ENCODE measurements at regions not wholly inside any gene's neighbourhood (a gene's known extent, or its start where the extent isn't known, plus 50 kb on each side); places are given as distances from the start of the nearest gene placed in this dataset.
"Not testable (repeated sequence)": the region's sequence is repeated elsewhere in the genome, so short reads cannot be mapped to it uniquely, and the experiment has no call there.

GRCh38 chr6:26937258-26937657 is 277.7 kb upstream of the ZNF322 start:
- H3K9me3 ChIP-seq (ENCODE audit: control insufficient read depth, insufficient read depth, low read length); H4K5ac ChIP-seq (ENCODE audit: low read depth, low read length); intact Hi-C loops (cut with micrococcal nuclease): not testable (repeated sequence)

GRCh38 chr6:26951211-26951610 is 291.7 kb upstream of the ZNF322 start:
- H3K79me1 ChIP-seq (ENCODE audit: low read depth in 1 of 2, low read length in 2 of 2), result not testable (repeated sequence)

More at GRCh38 chr6:26937258-26937657, 277.7 kb upstream of the ZNF322 start:
- ATAC-seq (ENCODE audit: low read depth); H4K91ac ChIP-seq (ENCODE audit: insufficient read depth, low read depth, low read length); H3K18ac ChIP-seq (ENCODE audit: low read depth, low read length); H3K9ac ChIP-seq (ENCODE audit: low read depth, low read length); H4K20me1 ChIP-seq (ENCODE audit: insufficient read depth, low read length); POLR2A ChIA-PET (ENCODE audit: unreplicated experiment); H3K27me3 ChIP-seq (ENCODE audit: control insufficient read depth, insufficient read depth, low read length); H3K23ac ChIP-seq (ENCODE audit: low read depth, low read length); H3K9me1 ChIP-seq (ENCODE audit: insufficient read depth, low read length); H3K27ac ChIP-seq (ENCODE audit: insufficient read depth, low read length); in situ Hi-C loops (cut with MboI; ENCODE audit: low sequenced_read_pairs); DNase-seq; H2BK15ac ChIP-seq (ENCODE audit: low read depth, low read length); CTCF ChIA-PET; H3K14ac ChIP-seq (replicated peaks; ENCODE audit: low read depth, low read length); H4K8ac ChIP-seq (ENCODE audit: low read depth in 2 of 2, low read length in 2 of 2); H3K56ac ChIP-seq (ENCODE audit: extremely low read depth, insufficient read depth, low read length); H2BK120ac ChIP-seq (ENCODE audit: low read depth, low read length); H2BK20ac ChIP-seq (ENCODE audit: low read depth, low read length); H2AK5ac ChIP-seq (ENCODE audit: low read depth, low read length); H2BK5ac ChIP-seq (ENCODE audit: low read depth, low read length, poor library complexity, severe bottlenecking); H3K4me2 ChIP-seq (ENCODE audit: low read depth, low read length); BruUV-seq (replicated peaks); H3K4me3 ChIP-seq (ENCODE audit: insufficient read depth, low read depth, low read length); H2AK9ac ChIP-seq (replicated peaks; ENCODE audit: low read depth, low read length, poor library complexity); H2AFZ ChIP-seq (replicated peaks; ENCODE audit: low read length, poor library complexity); H3K79me1 ChIP-seq (ENCODE audit: low read depth in 1 of 2, low read length in 2 of 2); dilution Hi-C loops (cut with HindIII; ENCODE audit: low sequenced_read_pairs, unreplicated experiment); H3K4ac ChIP-seq (ENCODE audit: low read depth, low read length); H3K36me3 ChIP-seq (ENCODE audit: control insufficient read depth, insufficient read depth, low read length); H3K4me1 ChIP-seq (ENCODE audit: control insufficient read depth, insufficient read depth, low read length): not testable (repeated sequence)
- no CpG with 5 or more reads among the region's 1 CpG for WGBS, 2 experiments (ENCODE audit: extremely low coverage in 2 of 2, insufficient read length in 1 of 2)
- 0 out of 2 replicates have a peak, but pooled peaks have one; percentile 15 for TF ChIP-seq MAFK (IDR thresholded peaks at IDR 0.05; ENCODE audit: low read depth, low read length)

More at GRCh38 chr6:26951211-26951610, 291.7 kb upstream of the ZNF322 start:
- H2BK5ac ChIP-seq (ENCODE audit: low read depth, low read length, poor library complexity, severe bottlenecking); H4K20me1 ChIP-seq (ENCODE audit: insufficient read depth, low read length); H3K27me3 ChIP-seq (ENCODE audit: control insufficient read depth, insufficient read depth, low read length); H2AK9ac ChIP-seq (replicated peaks; ENCODE audit: low read depth, low read length, poor library complexity); H3K9me1 ChIP-seq (ENCODE audit: insufficient read depth, low read length); CTCF ChIA-PET; BruUV-seq (replicated peaks); POLR2A ChIA-PET (ENCODE audit: unreplicated experiment); H3K9ac ChIP-seq (ENCODE audit: low read depth, low read length); DNase-seq; H3K27ac ChIP-seq (ENCODE audit: insufficient read depth, low read length); H4K91ac ChIP-seq (ENCODE audit: insufficient read depth, low read depth, low read length); H2AK5ac ChIP-seq (ENCODE audit: low read depth, low read length); H2BK15ac ChIP-seq (ENCODE audit: low read depth, low read length); H3K4me2 ChIP-seq (ENCODE audit: low read depth, low read length); H3K4me1 ChIP-seq (ENCODE audit: control insufficient read depth, insufficient read depth, low read length); H2BK120ac ChIP-seq (ENCODE audit: low read depth, low read length); H3K36me3 ChIP-seq (ENCODE audit: control insufficient read depth, insufficient read depth, low read length); dilution Hi-C loops (cut with HindIII; ENCODE audit: low sequenced_read_pairs, unreplicated experiment); H3K18ac ChIP-seq (ENCODE audit: low read depth, low read length); in situ Hi-C loops (cut with MboI; ENCODE audit: low sequenced_read_pairs); intact Hi-C loops (cut with micrococcal nuclease); H3K4me3 ChIP-seq (ENCODE audit: insufficient read depth, low read depth, low read length); H3K14ac ChIP-seq (replicated peaks; ENCODE audit: low read depth, low read length); H3K4ac ChIP-seq (ENCODE audit: low read depth, low read length); H2AFZ ChIP-seq (replicated peaks; ENCODE audit: low read length, poor library complexity); H4K5ac ChIP-seq (ENCODE audit: low read depth, low read length); H2BK20ac ChIP-seq (ENCODE audit: low read depth, low read length); H3K9me3 ChIP-seq (ENCODE audit: control insufficient read depth, insufficient read depth, low read length); H4K8ac ChIP-seq (ENCODE audit: low read depth in 2 of 2, low read length in 2 of 2); H3K56ac ChIP-seq (ENCODE audit: extremely low read depth, insufficient read depth, low read length); ATAC-seq (ENCODE audit: low read depth); H3K23ac ChIP-seq (ENCODE audit: low read depth, low read length): not testable (repeated sequence)
- whole genome bisulfite sequencing, 2 experiments (ENCODE audit: extremely low coverage in 2 of 2, insufficient read length in 1 of 2), result no CpG with 5 or more reads among the region's 3 CpGs

Data from IMR-90 (cell line).